HG03025 (cell line): ENCODE measurements at regions not wholly inside any gene's neighbourhood (a gene's known extent, or its start where the extent isn't known, plus 50 kb on each side); places are given as distances from the start of the nearest gene placed in this dataset.

ENCODE experiments used
- ATAC-seq: cut with Tn5 transposase; IDR thresholded peaks from one replicate; pipeline ENCODE4 v1.9.1; 2021; ENCODE audit warnings: mild to moderate bottlenecking, moderate library complexity; ENCODE audit not compliant: unreplicated experiment, low FRiP score

DNA sequence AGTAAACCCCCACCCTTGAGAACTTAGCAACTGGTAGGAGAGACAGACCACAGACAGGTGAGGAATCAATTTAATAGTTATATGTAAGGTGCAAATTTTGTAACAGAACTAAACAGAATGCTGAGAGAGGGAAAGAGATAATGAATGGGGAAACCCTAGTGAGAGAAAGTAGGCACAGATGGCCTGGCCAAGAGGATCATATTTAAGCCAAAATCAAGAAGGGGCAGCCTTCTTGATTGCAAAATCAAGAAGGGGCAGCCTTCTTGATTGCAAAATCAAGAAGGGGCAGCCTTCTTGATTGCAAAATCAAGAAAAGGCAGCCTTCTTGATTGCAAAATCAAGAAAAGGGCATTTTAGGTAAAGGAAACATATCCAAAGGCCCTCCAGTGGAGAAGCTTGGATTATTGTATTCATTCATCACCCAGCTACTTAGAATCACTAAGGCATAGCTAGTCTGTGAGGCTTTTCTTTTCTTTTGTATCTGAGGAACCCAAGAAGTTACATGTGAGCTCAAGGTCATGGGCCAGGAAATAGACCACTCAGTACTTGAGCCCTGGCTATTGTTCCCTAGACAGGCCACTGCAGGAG, 190.6 kb downstream of the CYLD start:
- no peak for ATAC-seq

DNA sequence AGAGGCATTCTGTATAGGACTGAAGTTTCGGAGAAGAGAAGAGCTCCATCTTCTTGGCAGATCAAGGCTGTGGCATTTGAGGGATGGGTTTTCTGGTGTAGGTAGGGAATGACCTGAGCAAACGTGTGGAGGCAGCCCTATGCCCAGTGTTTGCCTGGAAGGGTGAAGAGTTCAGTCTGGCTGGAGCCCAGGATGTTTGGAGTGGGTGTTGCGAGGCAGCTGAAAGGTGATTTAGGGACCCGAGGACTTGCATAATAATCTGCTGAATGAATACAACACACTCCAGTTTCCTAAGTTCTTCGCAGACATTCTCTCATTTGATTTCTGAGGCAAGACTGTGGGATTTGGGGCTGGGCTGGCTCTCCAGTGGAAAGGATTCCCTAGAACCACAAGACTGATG, 186.2 kb downstream of the CYLD start:
- no peak for ATAC-seq

DNA sequence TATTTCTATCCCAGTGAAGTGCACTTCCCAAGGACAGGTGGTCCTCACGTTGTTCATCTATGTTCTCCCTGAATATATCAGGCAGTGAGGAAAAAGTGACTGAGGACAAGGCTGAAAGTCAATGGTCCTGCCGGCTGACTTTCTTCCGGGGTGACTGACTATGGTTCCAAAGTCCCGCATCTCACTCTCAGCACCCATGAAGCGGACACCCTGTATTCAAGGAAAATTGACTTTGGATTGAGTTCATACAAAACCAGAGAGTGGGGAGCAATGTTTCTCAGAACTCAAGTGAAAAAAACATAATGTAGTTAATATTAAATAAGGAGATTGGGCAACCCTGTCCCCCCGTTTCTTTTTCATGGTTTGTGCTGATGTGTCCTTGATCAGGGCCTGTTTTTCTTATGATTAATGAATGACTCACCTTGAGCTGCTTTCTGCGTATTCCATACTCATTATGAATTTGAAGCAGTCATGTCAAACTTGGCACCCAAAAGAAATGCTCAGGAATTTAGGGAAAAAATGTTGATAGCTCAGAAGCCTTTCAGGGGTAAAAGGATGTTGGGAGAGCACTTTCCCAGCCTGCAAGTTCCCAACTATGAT, 184.0 kb downstream of the CYLD start:
- ATAC-seq, result no peak

GRCh38 chr16:50924759-50925545, 183.1 kb downstream of the CYLD start:
- ATAC-seq, result no peak

DNA sequence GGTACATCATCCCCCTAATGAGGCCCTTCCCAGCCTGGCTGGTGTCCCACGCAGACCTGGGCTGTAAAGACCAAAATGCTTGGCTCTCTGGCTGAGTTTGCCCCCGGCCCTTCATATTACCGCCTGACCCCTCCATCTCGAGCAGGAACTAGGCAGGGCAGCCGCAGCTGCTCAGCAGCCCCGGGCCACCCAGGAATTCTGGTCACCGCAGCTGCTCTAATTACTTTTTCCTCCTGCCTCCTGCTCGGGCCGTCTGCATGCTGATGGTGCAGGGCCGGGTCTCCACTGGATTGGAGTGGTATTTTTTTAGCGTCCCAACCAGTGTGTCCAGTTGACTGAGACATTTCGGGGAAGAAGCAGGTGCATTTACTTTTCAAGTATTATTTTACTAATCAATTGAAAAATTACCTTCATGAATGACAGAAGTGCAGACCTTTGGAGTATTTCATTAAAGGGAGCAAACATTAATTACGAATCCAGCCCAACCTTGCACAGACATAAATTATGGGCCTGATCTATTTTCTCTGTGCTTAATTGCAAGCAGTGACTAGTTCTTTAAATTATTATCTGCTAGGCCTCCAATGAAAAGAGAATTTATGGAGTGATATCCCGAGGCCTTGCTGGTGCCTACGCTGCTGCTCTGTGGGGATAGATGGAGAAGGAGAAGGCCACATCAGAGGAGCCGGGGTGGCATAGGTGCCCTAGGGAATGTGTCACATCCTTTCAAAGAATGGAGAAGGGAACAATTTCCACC, 176.2 kb downstream of the CYLD start:
- ATAC-seq, result no peak

DNA sequence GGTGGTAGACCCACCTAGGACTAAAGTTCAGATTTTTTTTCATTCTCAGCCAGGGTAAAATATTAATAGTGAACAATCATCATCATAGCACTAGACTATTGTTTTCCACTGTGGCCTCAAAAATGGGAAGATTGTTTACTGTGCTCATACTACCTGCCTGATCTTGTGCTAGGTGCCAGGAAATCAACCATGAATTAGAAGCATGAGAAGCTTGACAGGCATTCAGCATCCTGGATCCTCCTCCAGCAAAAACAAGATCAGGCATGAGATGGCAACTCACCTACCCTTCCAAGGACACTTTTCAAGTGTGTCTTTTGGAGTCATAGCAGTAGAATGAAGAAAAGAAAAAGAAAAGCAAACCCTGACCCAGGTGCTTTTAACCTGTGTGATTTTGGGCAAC, 174.2 kb downstream of the CYLD start:
- no peak for ATAC-seq

DNA sequence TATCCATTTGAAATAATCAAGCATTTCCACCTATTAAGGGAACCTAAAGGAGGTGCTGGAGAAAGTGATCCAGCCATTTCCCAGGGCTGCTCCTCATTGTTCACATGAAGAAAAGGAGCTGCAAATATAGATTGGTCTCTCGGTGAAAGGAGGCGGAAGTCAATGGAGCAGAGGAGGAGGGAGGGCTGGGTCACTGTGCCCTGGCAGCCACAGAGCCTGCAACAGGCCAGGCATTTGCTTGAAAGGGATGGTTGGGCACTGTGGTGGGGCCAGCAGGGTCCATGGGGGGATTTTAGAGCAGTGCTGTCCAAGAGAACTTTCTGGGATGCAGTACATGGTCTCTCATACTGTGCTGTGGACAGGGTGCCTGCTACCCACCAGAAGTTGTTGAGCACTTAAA, 173.2 kb downstream of the CYLD start:
- ATAC-seq, result no peak

GRCh38 chr16:50910736-50911100, 168.8 kb downstream of the CYLD start:
- no peak for ATAC-seq

- ATAC-seq, result no peak
These were observed 168.2 kb downstream of the CYLD start for GRCh38 chr16:50909831-50910735.

DNA sequence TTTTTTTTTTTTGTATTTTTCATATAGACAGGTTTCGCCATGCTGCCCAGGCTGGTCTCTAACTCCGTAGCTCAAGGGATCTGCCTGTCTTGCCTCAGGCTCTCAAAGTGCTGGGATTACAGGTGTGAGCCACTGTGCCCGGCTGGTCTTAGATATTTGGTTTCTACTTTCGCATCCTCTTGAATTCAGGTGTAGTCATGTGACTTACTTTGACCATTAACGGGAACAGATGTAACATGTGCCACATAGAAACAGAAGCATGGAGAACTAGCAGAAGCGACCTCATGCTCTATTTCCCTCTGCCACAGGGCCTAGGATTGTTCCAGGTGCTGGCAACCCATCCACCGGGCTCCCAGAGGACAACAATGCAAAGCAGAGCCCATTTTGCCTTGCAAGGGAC, 166.6 kb downstream of the CYLD start:
- no peak for ATAC-seq

GRCh38 chr16:50906454-50906853, 164.6 kb downstream of the CYLD start:
- no peak for ATAC-seq

DNA sequence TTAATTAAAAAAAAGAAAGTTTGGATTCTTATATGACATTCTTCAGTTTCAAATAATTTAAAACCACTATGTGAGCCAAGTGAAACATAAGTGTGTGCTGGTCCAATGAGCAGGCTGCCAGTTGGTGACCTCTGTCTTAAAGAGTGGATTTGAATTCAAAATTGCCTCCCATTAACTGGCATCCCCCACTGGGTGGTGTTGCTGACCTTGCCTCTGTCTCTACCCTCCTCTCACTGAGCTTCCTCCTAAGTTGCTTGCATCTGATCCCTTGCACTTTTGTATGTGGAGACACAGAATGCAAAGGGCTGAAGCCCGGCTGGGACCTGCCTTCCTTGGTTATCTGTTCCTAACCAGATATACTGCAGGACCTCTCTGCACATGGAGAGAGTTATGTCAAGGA, 160.6 kb downstream of the CYLD start:
- ATAC-seq, result no peak

DNA sequence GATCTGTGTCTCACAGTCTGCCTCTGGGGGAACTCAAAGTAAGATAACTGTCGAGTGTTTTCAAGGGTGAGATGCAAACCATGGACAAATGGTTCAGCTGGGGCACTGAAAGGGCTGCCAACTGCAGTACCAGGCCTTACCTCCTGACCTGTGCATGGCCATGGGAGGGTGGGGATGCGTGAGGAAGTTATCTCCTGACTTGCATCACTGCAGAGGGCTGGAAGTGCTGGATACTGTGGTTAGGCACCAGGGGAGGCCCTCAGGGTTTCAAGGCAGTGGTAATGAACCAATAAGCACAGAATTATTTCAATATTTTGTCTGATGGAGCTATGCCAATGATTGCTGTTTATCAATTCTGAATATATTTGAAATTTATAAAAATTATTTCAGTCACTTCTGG, 159.2 kb downstream of the CYLD start:
- ATAC-seq, result no peak

DNA sequence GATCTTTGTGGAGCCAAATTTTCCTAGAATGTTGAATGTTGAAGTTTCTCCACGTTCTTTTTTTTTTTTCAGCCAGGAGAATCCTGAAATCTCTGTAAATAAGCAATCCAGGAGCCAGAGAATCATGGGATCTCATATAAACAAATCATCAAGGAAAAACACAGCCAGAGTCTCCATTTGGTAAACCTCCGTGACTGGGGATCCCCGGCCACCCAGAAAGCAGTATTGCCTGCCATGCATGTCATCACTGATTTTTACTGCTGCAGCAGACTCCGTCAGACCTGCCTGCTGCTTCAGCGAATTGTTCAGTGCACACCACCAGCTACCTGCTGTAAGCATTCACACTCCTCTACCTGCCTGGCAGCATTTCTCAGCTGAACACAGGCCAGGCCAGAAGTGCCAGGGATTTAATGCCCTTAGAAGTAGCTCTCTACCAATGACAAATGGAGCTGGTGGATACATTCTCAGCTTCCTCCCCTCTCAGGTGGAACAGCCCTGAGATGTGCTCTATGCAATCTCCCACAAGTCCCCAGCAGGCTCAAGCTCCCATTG, 158.6 kb downstream of the CYLD start:
- no peak for ATAC-seq

- no peak for ATAC-seq
These were observed 158.1 kb downstream of the CYLD start for GRCh38 chr16:50899951-50900350.

DNA sequence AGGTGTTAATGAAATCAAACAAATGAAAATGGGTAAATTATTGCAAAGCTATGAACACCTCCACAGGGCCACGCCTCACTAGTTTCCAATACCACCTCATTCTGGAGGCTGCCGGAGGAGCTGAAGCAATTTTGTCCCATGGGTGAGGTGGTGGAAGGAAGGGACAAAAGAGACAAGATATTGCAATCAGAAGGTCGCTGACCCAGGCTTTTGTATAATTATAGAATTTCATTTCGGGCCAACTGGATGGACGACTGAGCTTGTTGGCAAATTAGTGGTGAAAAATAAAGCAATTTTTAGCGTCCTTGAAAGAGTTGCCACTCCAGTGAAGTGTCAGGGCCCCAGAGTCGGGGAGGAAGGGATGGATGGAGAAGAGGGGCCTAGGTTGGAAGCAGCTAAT, 147.9 kb downstream of the CYLD start:
- ATAC-seq, result no peak

GRCh38 chr16:50889276-50889675, 147.4 kb downstream of the CYLD start:
- no peak for ATAC-seq

DNA sequence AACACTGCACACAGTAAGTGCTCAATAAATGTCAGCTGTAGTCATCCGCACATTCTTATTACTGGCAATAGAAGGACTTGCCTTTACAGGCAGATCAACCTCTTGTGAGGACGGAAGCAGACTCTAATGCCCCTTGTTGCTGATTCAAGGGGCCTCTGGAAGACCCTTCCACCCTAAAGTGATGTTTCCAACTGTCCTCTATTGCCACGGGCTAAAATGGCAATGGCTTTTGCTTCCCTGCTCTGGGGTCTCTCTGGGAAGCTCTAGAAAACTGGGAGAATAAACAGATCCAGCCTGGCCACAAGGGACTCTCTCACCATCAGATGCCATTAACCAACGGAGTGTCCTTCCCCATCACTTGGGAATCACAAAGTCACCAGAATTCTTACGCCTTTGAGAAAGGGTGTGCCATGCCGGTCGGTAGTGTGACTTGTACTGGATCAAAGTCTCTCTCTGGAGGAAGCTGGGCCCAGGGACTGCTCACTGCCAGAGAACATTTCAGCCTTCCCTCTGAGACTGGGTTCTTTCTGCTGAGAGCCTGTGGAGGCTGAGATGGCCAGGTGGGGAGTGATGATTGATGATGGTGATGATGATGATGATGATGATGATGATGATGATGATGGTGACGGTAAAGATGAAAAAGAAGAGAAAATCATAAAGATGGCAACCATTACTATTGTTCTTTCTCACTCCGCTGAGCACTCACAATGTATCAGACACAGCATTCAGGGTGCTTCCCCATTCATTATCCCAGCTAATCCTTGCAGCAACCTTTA, 146.8 kb downstream of the CYLD start:
- no peak for ATAC-seq
